PC-3 (cell line): ENCODE measurements at regions not wholly inside any gene's neighbourhood (a gene's known extent, or its start where the extent isn't known, plus 50 kb on each side); places are given as distances from the start of the nearest gene placed in this dataset.

Source experiments
- ATAC-seq: fragments of 200-7000 bp; cut with Tn5 transposase; 2 replicates; pipeline ENCODE4 v1.9.1; 2020; ENCODE audit warnings: mild to moderate bottlenecking, moderate library complexity
- BruUV-seq: library from RNA; stranded (reverse); fragments of 400-500 nt; replicated peaks from 2 replicates; lab custom pipeline; 2021; lab: Mats Ljungman, UMichigan
- CTCF ChIA-PET: fragments of 300-600 bp; sonication (Branson Sonifier 250); formaldehyde crosslinking; loops from one replicate; lab custom pipeline; 2022; ENCODE audit warnings: antibody characterized with exemption; lab: Charles Lee
- POLR2A ChIA-PET: fragments of 300-600 bp; sonication (Branson Sonifier 250); formaldehyde crosslinking; loops from one replicate; lab custom pipeline; 2022; ENCODE audit warnings: antibody characterized with exemption; ENCODE audit not compliant: unreplicated experiment; lab: Charles Lee
- DNase-seq: peaks from one replicate; pipeline ENCODE4 v3.0.0-alpha.2; 2015
- H2AFZ ChIP-seq: fragments of 300-600 bp; sonication (generic); 2 replicates; pipeline ENCODE4 v1.6.0; 2016; ENCODE audit warnings: antibody characterized with exemption, low read length
- H3F3A ChIP-seq: fragments of 300-600 bp; sonication (generic); one replicate; pipeline ENCODE4 v1.6.0; 2017; ENCODE audit warnings: antibody characterized with exemption, low read length, control low read depth, mild to moderate bottlenecking; ENCODE audit not compliant: unreplicated experiment
- H3K27ac ChIP-seq: fragments of 300-600 bp; sonication (generic); 2 replicates; pipeline ENCODE4 v1.5.1; 2016; ENCODE audit warnings: mild to moderate bottlenecking, low read length
- H3K27me3 ChIP-seq: fragments of 300-600 bp; sonication (generic); 2 replicates; pipeline ENCODE4 v1.6.1; 2016; ENCODE audit warnings: low read length, mixed read lengths
- H3K36me3 ChIP-seq: fragments of 300-600 bp; sonication (generic); 2 replicates; pipeline ENCODE4 v1.6.1; 2016; ENCODE audit warnings: low read depth, mixed run types, low read length, mixed read lengths
- H3K4me1 ChIP-seq: fragments of 300-600 bp; sonication (generic); 2 replicates; pipeline ENCODE4 v1.5.1; 2016; ENCODE audit warnings: low read length; ENCODE audit not compliant: insufficient read depth
- H3K4me2 ChIP-seq: fragments of 300-600 bp; sonication (generic); 2 replicates; pipeline ENCODE4 v1.6.0; 2016; ENCODE audit warnings: low read length
- H3K4me3 ChIP-seq: fragments of 300-600 bp; sonication (generic); 2 replicates; pipeline ENCODE4 v1.5.1; 2016; ENCODE audit warnings: mild to moderate bottlenecking, low read length, mixed read lengths
- H3K79me2 ChIP-seq: fragments of 300-600 bp; sonication (generic); 2 replicates; pipeline ENCODE4 v1.6.1; 2017; ENCODE audit warnings: low read length, mixed read lengths
- H3K9ac ChIP-seq: fragments of 300-600 bp; sonication (generic); 2 replicates; pipeline ENCODE4 v1.6.0; 2016; ENCODE audit warnings: mild to moderate bottlenecking, low read length
- H3K9me2 ChIP-seq: fragments of 300-600 bp; sonication (generic); replicated peaks from 2 replicates; pipeline ENCODE4 v1.6.1; 2016; ENCODE audit warnings: mixed run types, low read length, mixed read lengths
- H3K9me3 ChIP-seq: fragments of 300-600 bp; sonication (generic); 2 replicates; pipeline ENCODE4 v1.6.1; 2016; ENCODE audit warnings: low read length, mixed read lengths
- H4K20me1 ChIP-seq: fragments of 300-600 bp; sonication (generic); 2 replicates; pipeline ENCODE4 v1.6.1; 2016; ENCODE audit warnings: low read length, mixed read lengths
- EZH2 ChIP-seq: fragments of 300-600 bp; sonication (generic); IDR thresholded peaks from one replicate; pipeline ENCODE4 v1.6.1; 2017; ENCODE audit warnings: antibody characterized with exemption, mild to moderate bottlenecking, low read length; ENCODE audit not compliant: unreplicated experiment
- EZH2phosphoT487 ChIP-seq: fragments of 300-600 bp; sonication (generic); IDR thresholded peaks from 2 replicates; pipeline ENCODE4 v1.6.1; 2018; ENCODE audit warnings: mild to moderate bottlenecking, antibody characterized with exemption, low read length, borderline replicate concordance
- intact Hi-C: fragments of 100-400 bp; cut with micrococcal nuclease; formaldehyde crosslinking; loops from 2 replicates; pipeline ENCODE4 v1.9.0; 2023
- TF ChIP-seq, protein P1 (sequence below): fragments of 300-600 bp; sonication (generic); conservative IDR thresholded peaks from 2 replicates; pipeline ENCODE4 v1.5.1; 2017; ENCODE audit warnings: antibody characterized with exemption, low read depth, mild to moderate bottlenecking, low read length

- no peak overlapping the region for H3K4me3 ChIP-seq
- H3F3A ChIP-seq: no peaks in the 10 kb centered on the region
- no peak overlapping the region for H3K4me2 ChIP-seq
- H3K9me3 ChIP-seq: no peaks in the 10 kb centered on the region
- POLR2A ChIA-PET: no interaction called here
- H3K27me3 ChIP-seq: peaks cover 49% of the 10 kb centered on the region
- no peak overlapping the region for H2AFZ ChIP-seq
- TF ChIP-seq EZH2: no peak
- TF ChIP-seq, protein P1, sequence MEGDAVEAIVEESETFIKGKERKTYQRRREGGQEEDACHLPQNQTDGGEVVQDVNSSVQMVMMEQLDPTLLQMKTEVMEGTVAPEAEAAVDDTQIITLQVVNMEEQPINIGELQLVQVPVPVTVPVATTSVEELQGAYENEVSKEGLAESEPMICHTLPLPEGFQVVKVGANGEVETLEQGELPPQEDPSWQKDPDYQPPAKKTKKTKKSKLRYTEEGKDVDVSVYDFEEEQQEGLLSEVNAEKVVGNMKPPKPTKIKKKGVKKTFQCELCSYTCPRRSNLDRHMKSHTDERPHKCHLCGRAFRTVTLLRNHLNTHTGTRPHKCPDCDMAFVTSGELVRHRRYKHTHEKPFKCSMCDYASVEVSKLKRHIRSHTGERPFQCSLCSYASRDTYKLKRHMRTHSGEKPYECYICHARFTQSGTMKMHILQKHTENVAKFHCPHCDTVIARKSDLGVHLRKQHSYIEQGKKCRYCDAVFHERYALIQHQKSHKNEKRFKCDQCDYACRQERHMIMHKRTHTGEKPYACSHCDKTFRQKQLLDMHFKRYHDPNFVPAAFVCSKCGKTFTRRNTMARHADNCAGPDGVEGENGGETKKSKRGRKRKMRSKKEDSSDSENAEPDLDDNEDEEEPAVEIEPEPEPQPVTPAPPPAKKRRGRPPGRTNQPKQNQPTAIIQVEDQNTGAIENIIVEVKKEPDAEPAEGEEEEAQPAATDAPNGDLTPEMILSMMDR: no peak
- TF ChIP-seq EZH2phosphoT487: no peak
- no peaks in the 10 kb centered on the region for H3K4me1 ChIP-seq
- H3K79me2 ChIP-seq: no peaks in the 10 kb centered on the region
- no TSS peak for BruUV-seq
- no peak for ATAC-seq
- no peaks in the 10 kb centered on the region for H3K9me2 ChIP-seq
- H3K36me3 ChIP-seq: no peaks in the 10 kb centered on the region
- intact Hi-C loops: no loop called here
- no peak for DNase-seq
- no peak overlapping the region for H3K9ac ChIP-seq
- no peaks in the 10 kb centered on the region for H4K20me1 ChIP-seq
- H3K27ac ChIP-seq: no peak overlapping the region
- CTCF ChIA-PET: interaction anchor here (0.6 kb wide), 1 partner anchor 19 kb away, joined by 3 read pairs; no protein-coding TSS in a partner anchor
These were observed 581.4 kb downstream of the USP25 start for GRCh38 chr21:16311229-16311628.

- Histone ChIP-seq H3F3A (no peaks in the 10 kb centered on the region), H3K4me3 (no peak overlapping the region), H3K36me3 (no peaks in the 10 kb centered on the region), H3K9me2 (no peaks in the 10 kb centered on the region), H3K4me2 (no peak overlapping the region), H2AFZ (no peak overlapping the region), H3K9me3 (no peaks in the 10 kb centered on the region), H3K27me3 (peaks cover 45% of the 10 kb centered on the region), H3K4me1 (no peaks in the 10 kb centered on the region), H3K79me2 (no peaks in the 10 kb centered on the region), H3K27ac (no peak overlapping the region), H3K9ac (no peak overlapping the region), H4K20me1 (no peaks in the 10 kb centered on the region)
- DNase-seq (no peak), ATAC-seq (no peak)
- TF ChIP-seq EZH2phosphoT487: no peak
- TF ChIP-seq, protein P1: no peak
- no peak for TF ChIP-seq EZH2
- ChIA-PET CTCF (interaction anchor here (0.5 to 0.6 kb wide), 2 partner anchors 118 to 402 kb away, joined by 3 read pairs; no protein-coding TSS in a partner anchor), POLR2A (no interaction called here)
- intact Hi-C loops: no loop called here
- BruUV-seq: no TSS peak
These were observed 582.5 kb downstream of the USP25 start for GRCh38 chr21:16312321-16312720.

DNA sequence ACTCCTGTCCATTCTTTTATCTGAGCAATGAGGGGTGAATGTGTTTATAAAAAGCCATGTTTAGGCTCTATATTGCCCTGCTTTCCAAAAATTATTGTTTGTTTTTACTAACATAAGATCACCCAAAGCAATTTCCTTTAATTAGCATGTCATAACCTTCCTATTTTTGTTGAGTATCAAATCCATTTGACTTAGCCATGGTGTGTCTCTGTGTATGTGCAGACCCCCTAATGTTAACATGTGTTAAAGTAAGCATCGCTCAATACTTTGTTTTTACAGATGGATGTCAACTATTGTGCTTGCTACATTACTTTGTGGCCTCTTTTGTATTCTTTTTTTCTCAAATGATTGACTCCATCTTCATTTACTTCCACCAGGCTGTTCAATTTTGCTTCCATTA lies 585.4 kb downstream of the USP25 start:
- Histone ChIP-seq H3K4me2 (no peak overlapping the region), H3F3A (no peaks in the 10 kb centered on the region), H3K36me3 (no peaks in the 10 kb centered on the region), H3K79me2 (no peaks in the 10 kb centered on the region), H3K4me1 (no peaks in the 10 kb centered on the region), H3K27me3 (peaks cover 34% of the 10 kb centered on the region; the same call in 1 of the 2 replicates), H3K9me2 (no peaks in the 10 kb centered on the region), H3K9me3 (no peaks in the 10 kb centered on the region), H3K9ac (no peak overlapping the region), H3K27ac (no peak overlapping the region), H2AFZ (no peak overlapping the region), H4K20me1 (no peaks in the 10 kb centered on the region), H3K4me3 (no peak overlapping the region)
- intact Hi-C loops: no loop called here
- DNase-seq (no peak), ATAC-seq (no peak)
- BruUV-seq: no TSS peak
- ChIA-PET POLR2A (no interaction called here), CTCF (no interaction called here)
- no peak for TF ChIP-seq EZH2
- no peak for TF ChIP-seq EZH2phosphoT487
- TF ChIP-seq, protein P1: no peak
